CD14-positive monocyte (primary cell): ENCODE measurements at regions not wholly inside any gene's neighbourhood (a gene's known extent, or its start where the extent isn't known, plus 50 kb on each side); places are given as distances from the start of the nearest gene placed in this dataset.

ENCODE experiments used
- DNase-seq, 3 donors: peaks; one replicate each; pipeline ENCODE4 v3.0.0-alpha.2; 2011 to 2022
- H2AFZ ChIP-seq: 2 replicates; pipeline ENCODE4 v1.6.0; 2012; ENCODE audit warnings: mild to moderate bottlenecking, low read depth, low read length, inconsistent platforms; ENCODE audit not compliant: insufficient read depth, poor library complexity, severe bottlenecking
- H3K27ac ChIP-seq, 2 donors: 1 replicate in 1 of 2; 2 replicates in 1 of 2; pipeline ENCODE4 v1.5.1; 2012 to 2013; ENCODE audit warnings: low read length in 2 of 2, control low read depth in 1 of 2, inconsistent platforms in 1 of 2, low read depth in 1 of 2, mild to moderate bottlenecking in 1 of 2
- H3K27me3 ChIP-seq, 2 donors: one replicate each; pipeline versions ENCODE4 v1.6.0 to v1.6.1; 2011 to 2013; ENCODE audit warnings: low read length in 2 of 2; ENCODE audit not compliant: control insufficient read depth in 2 of 2, insufficient read depth in 2 of 2
- H3K36me3 ChIP-seq, 2 donors: replicated peaks in 1 of 2; 1 replicate in 1 of 2; 2 replicates in 1 of 2; pipeline versions ENCODE4 v1.5.1 to v1.6.1; 2012 to 2013; ENCODE audit warnings: low read length in 2 of 2, control low read depth in 1 of 2, inconsistent platforms in 1 of 2, mild to moderate bottlenecking in 1 of 2; ENCODE audit not compliant: insufficient read depth in 2 of 2, control insufficient read depth in 1 of 2
- H3K4me1 ChIP-seq, 2 donors: 1 replicate in 1 of 2; 2 replicates in 1 of 2; pipeline versions ENCODE4 v1.5.1 to v1.6.1; 2012 to 2013; ENCODE audit warnings: low read length in 2 of 2, control low read depth in 1 of 2, inconsistent platforms in 1 of 2, mild to moderate bottlenecking in 1 of 2, moderate library complexity in 1 of 2; ENCODE audit not compliant: insufficient read depth in 2 of 2, control insufficient read depth in 1 of 2
- H3K4me2 ChIP-seq: replicated peaks from 2 replicates; pipeline ENCODE3; 2012; ENCODE audit warnings: low read length, moderate library complexity, mild to moderate bottlenecking; ENCODE audit not compliant: poor library complexity, severe bottlenecking; ENCODE audit errors: extremely low read depth
- H3K4me3 ChIP-seq, 3 experiments: fragments of 200-600 bp in 1 of 3; sonication (generic) in 1 of 3; replicated peaks in 1 of 3; 1 replicate in 2 of 3; 2 replicates in 1 of 3; pipeline ENCODE4 v1.5.1; 2011 to 2013; ENCODE audit warnings: low read length in 3 of 3, mild to moderate bottlenecking in 3 of 3, control low read depth in 2 of 3, low read depth in 2 of 3, inconsistent platforms in 1 of 3, moderate library complexity in 1 of 3
- H3K79me2 ChIP-seq: 2 replicates; pipeline ENCODE4 v1.6.0; 2012; ENCODE audit warnings: mild to moderate bottlenecking, control low read depth, inconsistent platforms, low read length, moderate library complexity; ENCODE audit not compliant: insufficient read depth
- H3K9ac ChIP-seq: 2 replicates; pipeline ENCODE4 v1.6.0; 2017; ENCODE audit warnings: low read length, mild to moderate bottlenecking; ENCODE audit not compliant: insufficient read depth, poor library complexity, severe bottlenecking
- H3K9me3 ChIP-seq, 2 donors: replicated peaks in 1 of 2; 1 replicate in 1 of 2; 2 replicates in 1 of 2; pipeline versions ENCODE4 v1.5.1 to v1.6.1; 2012 to 2013; ENCODE audit warnings: low read length in 2 of 2, control low read depth in 1 of 2; ENCODE audit not compliant: control insufficient read depth in 1 of 2, insufficient read depth in 1 of 2
- H4K20me1 ChIP-seq: 2 replicates; pipeline ENCODE4 v1.6.0; 2012; ENCODE audit warnings: mild to moderate bottlenecking, low read length, control low read depth, moderate library complexity; ENCODE audit not compliant: insufficient read depth
- H3K27ac Mint-ChIP-seq, 7 donors: one replicate each; pipeline ENCODE4 v1.8.0; 2020; ENCODE audit warnings: mild to moderate bottlenecking in 7 of 7, mixed read lengths in 7 of 7, moderate library complexity in 6 of 7, inconsistent platforms in 2 of 7
- H3K27me3 Mint-ChIP-seq, 3 donors: one replicate each; pipeline ENCODE4 v1.8.0; 2021 to 2022; ENCODE audit warnings: low read depth in 3 of 3, mild to moderate bottlenecking in 3 of 3, mixed read lengths in 3 of 3, moderate library complexity in 3 of 3, inconsistent platforms in 1 of 3
- H3K36me3 Mint-ChIP-seq, 2 donors: one replicate each; pipeline ENCODE4 v1.8.0; 2020; ENCODE audit warnings: mixed read lengths in 2 of 2, inconsistent platforms in 1 of 2, mild to moderate bottlenecking in 1 of 2
- H3K4me1 Mint-ChIP-seq: one replicate; pipeline ENCODE4 v1.8.0; 2020; ENCODE audit warnings: mild to moderate bottlenecking, mixed read lengths
- H3K4me3 Mint-ChIP-seq, 2 donors: one replicate each; pipeline ENCODE4 v1.8.0; 2020; ENCODE audit warnings: mild to moderate bottlenecking in 2 of 2, mixed read lengths in 2 of 2, moderate library complexity in 1 of 2
- H3K9me3 Mint-ChIP-seq, 7 donors: one replicate each; pipeline ENCODE4 v1.8.0; 2020 to 2022; ENCODE audit warnings: mixed read lengths in 7 of 7, mild to moderate bottlenecking in 6 of 7, moderate library complexity in 6 of 7, inconsistent platforms in 2 of 7
- WGBS: methylation state at CpG from one replicate; pipeline ENCODE4 v1.1.5; 2013; ENCODE audit warnings: missing lambda C conversion rate; ENCODE audit not compliant: insufficient coverage; 5-methylcytosine and 5-hydroxymethylcytosine counted together
- intact Hi-C, 2 donors: fragments of 100-400 bp; cut with micrococcal nuclease; formaldehyde crosslinking; loops; one replicate each; pipeline versions ENCODE4 v1.15.0 to v1.15.1; 2023
- TF ChIP-seq, protein P1 (sequence below): fragments of 200-600 bp; IDR thresholded peaks from one replicate; pipeline ENCODE4 v1.8.0; 2022; ENCODE audit warnings: antibody characterized with exemption, mild to moderate bottlenecking

DNA sequence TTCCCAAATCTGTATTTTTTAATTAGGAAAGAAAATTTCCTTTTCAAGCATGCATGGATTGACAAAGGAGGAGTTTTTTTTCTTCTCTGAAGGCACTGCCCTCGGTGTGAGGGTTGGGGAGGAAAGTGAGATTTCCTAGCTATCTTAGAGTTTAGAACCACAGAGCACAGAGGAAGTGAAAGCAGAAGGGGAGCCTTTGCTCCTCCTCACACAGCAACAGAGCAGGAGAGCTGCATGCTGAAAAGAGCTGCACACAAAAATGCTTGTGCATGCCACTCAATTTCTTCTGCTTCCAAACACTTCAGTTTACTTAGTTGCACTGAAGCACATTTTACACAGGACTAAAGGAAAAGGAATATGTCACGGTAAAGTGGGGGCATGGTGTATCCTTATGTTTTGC, 308.1 kb downstream of the GPATCH2 start:
- no peak overlapping the region for H3K4me3 ChIP-seq
- no peak overlapping the region for H2AFZ ChIP-seq
- no peaks in the 10 kb centered on the region for H3K79me2 ChIP-seq
- Mint-ChIP-seq H3K36me3 (no peaks in the 10 kb centered on the region), H3K27me3 (peaks cover 0 to 2% (median 0%) of the 10 kb centered on the region in 3 donors), H3K27ac (peak overlapping the region in 1 of 7 donors; percentile 5), H3K9me3 (peaks cover 0 to 3% (median 2%) of the 10 kb centered on the region in 7 donors), H3K4me3 (no peak overlapping the region), H3K4me1 (no peaks in the 10 kb centered on the region)
- no CpG with 5 or more reads among the region's 2 CpGs for WGBS
- no peak overlapping the region for H3K4me2 ChIP-seq
- TF ChIP-seq, protein P1, sequence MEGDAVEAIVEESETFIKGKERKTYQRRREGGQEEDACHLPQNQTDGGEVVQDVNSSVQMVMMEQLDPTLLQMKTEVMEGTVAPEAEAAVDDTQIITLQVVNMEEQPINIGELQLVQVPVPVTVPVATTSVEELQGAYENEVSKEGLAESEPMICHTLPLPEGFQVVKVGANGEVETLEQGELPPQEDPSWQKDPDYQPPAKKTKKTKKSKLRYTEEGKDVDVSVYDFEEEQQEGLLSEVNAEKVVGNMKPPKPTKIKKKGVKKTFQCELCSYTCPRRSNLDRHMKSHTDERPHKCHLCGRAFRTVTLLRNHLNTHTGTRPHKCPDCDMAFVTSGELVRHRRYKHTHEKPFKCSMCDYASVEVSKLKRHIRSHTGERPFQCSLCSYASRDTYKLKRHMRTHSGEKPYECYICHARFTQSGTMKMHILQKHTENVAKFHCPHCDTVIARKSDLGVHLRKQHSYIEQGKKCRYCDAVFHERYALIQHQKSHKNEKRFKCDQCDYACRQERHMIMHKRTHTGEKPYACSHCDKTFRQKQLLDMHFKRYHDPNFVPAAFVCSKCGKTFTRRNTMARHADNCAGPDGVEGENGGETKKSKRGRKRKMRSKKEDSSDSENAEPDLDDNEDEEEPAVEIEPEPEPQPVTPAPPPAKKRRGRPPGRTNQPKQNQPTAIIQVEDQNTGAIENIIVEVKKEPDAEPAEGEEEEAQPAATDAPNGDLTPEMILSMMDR, result no peak
- H4K20me1 ChIP-seq, result no peaks in the 10 kb centered on the region
- intact Hi-C loops, result no loop called here
- no peaks in the 10 kb centered on the region for H3K4me1 ChIP-seq
- no peak for DNase-seq
- H3K27me3 ChIP-seq, result no peaks in the 10 kb centered on the region
- H3K27ac ChIP-seq, result no peak overlapping the region
- no peak overlapping the region for H3K9ac ChIP-seq
- H3K36me3 ChIP-seq, result no peaks in the 10 kb centered on the region
- H3K9me3 ChIP-seq, result no peaks in the 10 kb centered on the region

DNA sequence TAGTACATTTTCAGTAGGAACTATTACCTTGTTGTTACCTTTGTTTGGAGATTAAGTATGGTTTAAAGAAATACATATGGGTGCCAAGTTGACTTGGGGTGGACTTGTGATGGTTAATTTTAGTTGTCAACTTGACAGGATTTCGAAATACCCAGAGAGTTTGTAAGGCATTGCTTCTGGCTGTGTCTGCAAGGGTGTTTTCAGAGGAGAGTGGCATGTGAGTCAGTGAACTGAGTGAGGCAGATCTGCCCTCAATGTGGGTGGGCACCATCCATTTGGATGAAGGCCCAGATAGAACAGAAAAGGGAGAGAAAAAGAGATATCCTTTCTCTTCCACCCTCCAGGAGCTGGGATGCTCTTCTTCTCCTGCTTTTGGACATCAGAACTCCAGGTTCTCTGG, 315.5 kb downstream of the GPATCH2 start:
- DNase-seq, result no peak
- Histone ChIP-seq H3K4me2 (no peak overlapping the region), H3K79me2 (no peaks in the 10 kb centered on the region), H3K4me3 (no peak overlapping the region), H3K9me3 (no peaks in the 10 kb centered on the region), H3K9ac (no peak overlapping the region), H3K27me3 (no peaks in the 10 kb centered on the region), H3K4me1 (no peaks in the 10 kb centered on the region), H4K20me1 (no peaks in the 10 kb centered on the region), H2AFZ (no peak overlapping the region), H3K36me3 (no peaks in the 10 kb centered on the region), H3K27ac (no peak overlapping the region)
- WGBS, result 46% methylated on average over 1 of the region's 1 CpG
- no peaks in the 10 kb centered on the region for H3K27me3 Mint-ChIP-seq
- TF ChIP-seq, protein P1, result no peak
- H3K9me3 Mint-ChIP-seq, result peaks cover 0 to 4% (median 2%) of the 10 kb centered on the region in 7 donors
- no peaks in the 10 kb centered on the region for H3K4me1 Mint-ChIP-seq
- no peak overlapping the region for H3K4me3 Mint-ChIP-seq
- intact Hi-C loops, result no loop called here
- H3K36me3 Mint-ChIP-seq, result no peaks in the 10 kb centered on the region
- H3K27ac Mint-ChIP-seq, result no peak overlapping the region
